Panc1 (cell line): ENCODE measurements at regions not wholly inside any gene's neighbourhood (a gene's known extent, or its start where the extent isn't known, plus 50 kb on each side); places are given as distances from the start of the nearest gene placed in this dataset.

Experiments
- POLR2AphosphoS5 ChIP-seq: IDR thresholded peaks from 2 replicates; pipeline ENCODE4 v1.6.1; 2012; ENCODE audit warnings: mild to moderate bottlenecking, low read depth, low read length, moderate library complexity
- SIN3A ChIP-seq: IDR thresholded peaks from 2 replicates; pipeline ENCODE4 v1.6.1; 2012; ENCODE audit warnings: low read depth, mild to moderate bottlenecking, low read length, moderate library complexity, borderline replicate concordance; ENCODE audit not compliant: insufficient read depth
- TCF7L2 ChIP-seq: IDR thresholded peaks from 2 replicates; pipeline ENCODE4 v1.6.1; 2011; ENCODE audit warnings: mild to moderate bottlenecking, low read depth, low read length, inconsistent platforms
- TF ChIP-seq, protein P1 (sequence below): fragments of 450-650 bp; IDR thresholded peaks from 2 replicates; pipeline ENCODE4 v1.5.1; 2017; ENCODE audit warnings: mild to moderate bottlenecking
- TF ChIP-seq, protein P2 (sequence below), 2 experiments: IDR thresholded peaks; 2 replicates each; pipeline ENCODE4 v1.6.1; 2011 to 2012; ENCODE audit warnings: low read depth in 2 of 2, control low read depth in 1 of 2, low read length in 1 of 2, mild to moderate bottlenecking in 1 of 2, moderate library complexity in 1 of 2; ENCODE audit not compliant: insufficient read depth in 1 of 2

DNA sequence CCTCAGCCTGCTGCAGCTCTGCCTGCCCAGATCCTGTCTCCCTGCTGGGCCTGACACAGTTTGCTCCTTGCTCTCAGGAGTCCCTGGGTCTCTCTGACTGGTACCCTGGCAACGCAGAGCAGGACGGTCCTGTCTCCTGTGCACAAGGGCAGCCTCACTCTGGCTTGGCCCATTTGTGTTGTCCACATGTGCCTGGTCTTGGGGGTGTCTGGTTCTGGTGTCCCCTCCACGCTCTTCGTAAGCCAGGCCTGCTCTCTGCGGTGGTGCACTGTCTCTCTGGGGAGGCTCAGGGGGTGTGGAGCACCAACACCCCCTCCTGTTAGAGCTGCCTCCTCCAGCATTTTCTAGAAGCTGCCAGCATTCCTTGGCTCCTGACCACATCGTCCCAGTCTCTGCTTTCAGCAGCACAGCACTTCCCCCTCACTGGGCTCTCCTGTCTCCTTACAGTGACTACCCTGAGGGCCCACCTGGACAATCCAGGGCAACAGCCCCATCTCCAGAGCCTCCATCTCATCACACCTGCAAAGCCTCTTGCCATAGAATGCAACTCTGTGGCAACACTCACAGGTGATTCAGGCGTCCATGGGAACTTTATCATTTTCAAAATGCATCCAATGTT lies 235.6 kb upstream of the HS6ST1 start:
- TF ChIP-seq, protein P1, sequence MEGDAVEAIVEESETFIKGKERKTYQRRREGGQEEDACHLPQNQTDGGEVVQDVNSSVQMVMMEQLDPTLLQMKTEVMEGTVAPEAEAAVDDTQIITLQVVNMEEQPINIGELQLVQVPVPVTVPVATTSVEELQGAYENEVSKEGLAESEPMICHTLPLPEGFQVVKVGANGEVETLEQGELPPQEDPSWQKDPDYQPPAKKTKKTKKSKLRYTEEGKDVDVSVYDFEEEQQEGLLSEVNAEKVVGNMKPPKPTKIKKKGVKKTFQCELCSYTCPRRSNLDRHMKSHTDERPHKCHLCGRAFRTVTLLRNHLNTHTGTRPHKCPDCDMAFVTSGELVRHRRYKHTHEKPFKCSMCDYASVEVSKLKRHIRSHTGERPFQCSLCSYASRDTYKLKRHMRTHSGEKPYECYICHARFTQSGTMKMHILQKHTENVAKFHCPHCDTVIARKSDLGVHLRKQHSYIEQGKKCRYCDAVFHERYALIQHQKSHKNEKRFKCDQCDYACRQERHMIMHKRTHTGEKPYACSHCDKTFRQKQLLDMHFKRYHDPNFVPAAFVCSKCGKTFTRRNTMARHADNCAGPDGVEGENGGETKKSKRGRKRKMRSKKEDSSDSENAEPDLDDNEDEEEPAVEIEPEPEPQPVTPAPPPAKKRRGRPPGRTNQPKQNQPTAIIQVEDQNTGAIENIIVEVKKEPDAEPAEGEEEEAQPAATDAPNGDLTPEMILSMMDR, result no peak
- no peak for TF ChIP-seq SIN3A
- TF ChIP-seq POLR2AphosphoS5, result no peak
- TF ChIP-seq TCF7L2, result no peak
- TF ChIP-seq, protein P2, sequence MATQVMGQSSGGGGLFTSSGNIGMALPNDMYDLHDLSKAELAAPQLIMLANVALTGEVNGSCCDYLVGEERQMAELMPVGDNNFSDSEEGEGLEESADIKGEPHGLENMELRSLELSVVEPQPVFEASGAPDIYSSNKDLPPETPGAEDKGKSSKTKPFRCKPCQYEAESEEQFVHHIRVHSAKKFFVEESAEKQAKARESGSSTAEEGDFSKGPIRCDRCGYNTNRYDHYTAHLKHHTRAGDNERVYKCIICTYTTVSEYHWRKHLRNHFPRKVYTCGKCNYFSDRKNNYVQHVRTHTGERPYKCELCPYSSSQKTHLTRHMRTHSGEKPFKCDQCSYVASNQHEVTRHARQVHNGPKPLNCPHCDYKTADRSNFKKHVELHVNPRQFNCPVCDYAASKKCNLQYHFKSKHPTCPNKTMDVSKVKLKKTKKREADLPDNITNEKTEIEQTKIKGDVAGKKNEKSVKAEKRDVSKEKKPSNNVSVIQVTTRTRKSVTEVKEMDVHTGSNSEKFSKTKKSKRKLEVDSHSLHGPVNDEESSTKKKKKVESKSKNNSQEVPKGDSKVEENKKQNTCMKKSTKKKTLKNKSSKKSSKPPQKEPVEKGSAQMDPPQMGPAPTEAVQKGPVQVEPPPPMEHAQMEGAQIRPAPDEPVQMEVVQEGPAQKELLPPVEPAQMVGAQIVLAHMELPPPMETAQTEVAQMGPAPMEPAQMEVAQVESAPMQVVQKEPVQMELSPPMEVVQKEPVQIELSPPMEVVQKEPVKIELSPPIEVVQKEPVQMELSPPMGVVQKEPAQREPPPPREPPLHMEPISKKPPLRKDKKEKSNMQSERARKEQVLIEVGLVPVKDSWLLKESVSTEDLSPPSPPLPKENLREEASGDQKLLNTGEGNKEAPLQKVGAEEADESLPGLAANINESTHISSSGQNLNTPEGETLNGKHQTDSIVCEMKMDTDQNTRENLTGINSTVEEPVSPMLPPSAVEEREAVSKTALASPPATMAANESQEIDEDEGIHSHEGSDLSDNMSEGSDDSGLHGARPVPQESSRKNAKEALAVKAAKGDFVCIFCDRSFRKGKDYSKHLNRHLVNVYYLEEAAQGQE (IDR thresholded peaks at IDR 0.05; ENCODE audit: insufficient read depth in 1 of 2, low read depth in 2 of 2, low read length in 1 of 2), result no peak
